Smooth muscle cell (in vitro differentiated cells): ENCODE measurements at regions not wholly inside any gene's neighbourhood (a gene's known extent, or its start where the extent isn't known, plus 50 kb on each side); places are given as distances from the start of the nearest gene placed in this dataset.

Source experiments
- DNase-seq: peaks from one replicate; lab custom pipeline; 2025; ENCODE audit not compliant: unreplicated experiment; lab: John Stamatoyannopoulos, UW
- H2AFZ ChIP-seq: fragments of 200-600 bp; sonication (generic); 2 replicates; pipeline ENCODE4 v1.6.0; 2016; ENCODE audit warnings: antibody characterized with exemption, low read depth, mild to moderate bottlenecking
- H3F3A ChIP-seq: fragments of 200-600 bp; sonication (generic); 2 replicates; pipeline ENCODE4 v1.6.0; 2017; ENCODE audit warnings: antibody characterized with exemption, low read depth
- H3K27ac ChIP-seq: fragments of 200-600 bp; sonication (generic); 2 replicates; pipeline ENCODE4 v1.5.1; 2016; ENCODE audit warnings: low read depth, mild to moderate bottlenecking
- H3K27me3 ChIP-seq: fragments of 200-600 bp; sonication (generic); 2 replicates; pipeline ENCODE4 v1.6.1; 2016; ENCODE audit warnings: low read depth, mild to moderate bottlenecking
- H3K36me3 ChIP-seq: fragments of 200-600 bp; sonication (generic); 2 replicates; pipeline ENCODE4 v1.5.1; 2016; ENCODE audit warnings: low read depth
- H3K4me1 ChIP-seq: fragments of 200-600 bp; sonication (generic); 2 replicates; pipeline ENCODE4 v1.5.1; 2016; ENCODE audit warnings: low read depth
- H3K4me2 ChIP-seq: fragments of 200-600 bp; sonication (generic); 2 replicates; pipeline ENCODE4 v1.6.0; 2016; ENCODE audit warnings: mild to moderate bottlenecking
- H3K4me3 ChIP-seq: fragments of 200-600 bp; sonication (generic); 2 replicates; pipeline ENCODE4 v1.5.1; 2016; ENCODE audit warnings: mild to moderate bottlenecking
- H3K79me2 ChIP-seq: fragments of 200-600 bp; sonication (generic); 2 replicates; pipeline ENCODE4 v1.6.0; 2016; ENCODE audit warnings: low read depth, mild to moderate bottlenecking
- H3K9ac ChIP-seq: fragments of 200-600 bp; sonication (generic); 2 replicates; pipeline ENCODE4 v1.6.0; 2016; ENCODE audit warnings: low read depth
- H3K9me3 ChIP-seq: fragments of 200-600 bp; sonication (generic); replicated peaks from 2 replicates; pipeline ENCODE4 v1.5.1; 2016; ENCODE audit warnings: low read depth
- H4K20me1 ChIP-seq: fragments of 200-600 bp; sonication (generic); 2 replicates; pipeline ENCODE4 v1.6.0; 2016; ENCODE audit warnings: low read depth
- CTCF ChIP-seq: fragments of 200-600 bp; sonication (generic); IDR thresholded peaks from 2 replicates; pipeline ENCODE4 v1.5.1; 2017; ENCODE audit warnings: borderline replicate concordance, mild to moderate bottlenecking, antibody characterized with exemption; ENCODE audit not compliant: insufficient read depth, poor library complexity, severe bottlenecking
- WGBS: methylation state at CpG from one replicate; pipeline ENCODE4 v1.1.7; 2016; ENCODE audit warnings: low lambda C conversion rate; 5-methylcytosine and 5-hydroxymethylcytosine counted together

- no peak for TF ChIP-seq CTCF
- no peaks in the 10 kb centered on the region for H3K27me3 ChIP-seq
- H3K9ac ChIP-seq: no peak overlapping the region
- no peak overlapping the region for H2AFZ ChIP-seq
- no peak for DNase-seq
- H3K4me3 ChIP-seq: no peak overlapping the region
- H3F3A ChIP-seq: peaks cover 14% of the 10 kb centered on the region
- no peak overlapping the region for H3K27ac ChIP-seq
- 80% methylated on average over 10 of the region's 10 CpGs for WGBS
- H3K9me3 ChIP-seq: no peaks in the 10 kb centered on the region
- H4K20me1 ChIP-seq: no peaks in the 10 kb centered on the region
- no peaks in the 10 kb centered on the region for H3K36me3 ChIP-seq
- H3K4me1 ChIP-seq: peaks cover 42% of the 10 kb centered on the region
- no peak overlapping the region for H3K4me2 ChIP-seq
- H3K79me2 ChIP-seq: no peaks in the 10 kb centered on the region
Measured at GRCh38 chr1:234742622-234743021, 132.6 kb upstream of the IRF2BP2 start.

GRCh38 chr1:234737967-234738314 is 128.0 kb upstream of the IRF2BP2 start:
- Histone ChIP-seq H3K27ac (no peak overlapping the region), H3K36me3 (no peaks in the 10 kb centered on the region), H3K79me2 (no peaks in the 10 kb centered on the region), H2AFZ (no peak overlapping the region), H3F3A (no peaks in the 10 kb centered on the region), H3K4me3 (no peak overlapping the region), H3K9me3 (no peaks in the 10 kb centered on the region), H3K27me3 (no peaks in the 10 kb centered on the region), H4K20me1 (no peaks in the 10 kb centered on the region), H3K4me2 (no peak overlapping the region), H3K9ac (no peak overlapping the region), H3K4me1 (peaks cover 14% of the 10 kb centered on the region)
- WGBS: 68% methylated on average over 6 of the region's 6 CpGs
- DNase-seq: no peak
- TF ChIP-seq CTCF: no peak

GRCh38 chr1:234735916-234736315 is 125.9 kb upstream of the IRF2BP2 start:
- H3K4me1 ChIP-seq: peaks cover 13% of the 10 kb centered on the region
- H3K27ac ChIP-seq: no peak overlapping the region
- no peak overlapping the region for H3K9ac ChIP-seq
- no peak overlapping the region for H3K4me2 ChIP-seq
- H3K9me3 ChIP-seq: no peaks in the 10 kb centered on the region
- no peak for TF ChIP-seq CTCF
- H2AFZ ChIP-seq: peak overlapping the region; percentile 65
- H3K4me3 ChIP-seq: no peak overlapping the region
- H3K79me2 ChIP-seq: no peaks in the 10 kb centered on the region
- H3K27me3 ChIP-seq: no peaks in the 10 kb centered on the region
- H3K36me3 ChIP-seq: no peaks in the 10 kb centered on the region
- whole genome bisulfite sequencing: 80% methylated on average over 14 of the region's 14 CpGs
- H3F3A ChIP-seq: peaks cover 3% of the 10 kb centered on the region
- DNase-seq: no peak
- H4K20me1 ChIP-seq: no peaks in the 10 kb centered on the region

GRCh38 chr1:234735476-234735875 is 125.5 kb upstream of the IRF2BP2 start:
- no peak for TF ChIP-seq CTCF
- WGBS: 98% methylated on average over 14 of the region's 14 CpGs
- Histone ChIP-seq H3K79me2 (no peaks in the 10 kb centered on the region), H4K20me1 (no peaks in the 10 kb centered on the region), H3K36me3 (no peaks in the 10 kb centered on the region), H3K27ac (no peak overlapping the region), H3K4me1 (peaks cover 13% of the 10 kb centered on the region), H3F3A (peaks cover 7% of the 10 kb centered on the region), H3K9ac (no peak overlapping the region), H3K4me3 (no peak overlapping the region), H3K27me3 (no peaks in the 10 kb centered on the region), H3K9me3 (no peaks in the 10 kb centered on the region), H3K4me2 (no peak overlapping the region), H2AFZ (peak overlapping the region; percentile 65)
- no peak for DNase-seq
